ENCODE measurements at regions not wholly inside any gene's neighbourhood (a gene's known extent, or its start where the extent isn't known, plus 50 kb on each side); places are given as distances from the start of the nearest gene placed in this dataset.

DNA sequence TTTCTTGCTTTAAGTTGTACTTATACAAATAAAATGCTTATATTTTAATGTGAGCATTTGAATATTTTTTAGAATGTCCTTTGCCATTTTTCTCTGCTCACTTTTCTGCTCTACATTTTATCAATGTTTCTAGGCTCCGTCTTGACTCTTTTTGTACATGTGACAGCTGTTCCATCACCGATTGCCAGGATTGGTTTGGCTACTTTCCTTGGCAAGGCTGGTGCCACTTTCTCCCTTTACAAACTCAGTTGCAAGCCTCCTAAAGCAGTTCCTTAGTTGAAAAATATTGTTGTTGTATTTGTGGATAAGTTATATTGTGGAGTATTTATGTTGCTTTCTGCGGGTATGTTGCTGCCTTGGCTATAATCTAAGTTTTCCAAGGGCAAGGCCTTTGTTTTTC is 63.4 kb downstream of the DACT1 start:
- no peak for DNase-seq (ENCODE audit: low read depth in 1 of 2, low spot score in 2 of 2)
- ChIA-PET CTCF (ENCODE audit: partially characterized antibody) (interaction anchor here (0.6 kb wide), 1 partner anchor 501 kb away, joined by 3 read pairs; no protein-coding TSS in a partner anchor), POLR2A (ENCODE audit: partially characterized antibody) (no interaction called here)
- Histone ChIP-seq H3K23ac (ENCODE audit: insufficient read length) (no peak overlapping the region), H4K8ac (ENCODE audit: extremely low read depth, insufficient read depth, low read length) (no peak overlapping the region), H2BK5ac (ENCODE audit: low read depth, low read length) (no peak overlapping the region), H3K4me1 (replicated peaks in 1 of 4; ENCODE audit: control insufficient read depth in 3 of 4, insufficient read depth in 4 of 4, low read length in 3 of 4) (no peaks in the 10 kb centered on the region), H4K5ac (ENCODE audit: insufficient read length, low read depth, low read length) (no peak overlapping the region), H4K91ac (replicated peaks; ENCODE audit: insufficient read length, low read length) (no peak overlapping the region), H3K4me2 (ENCODE audit: insufficient read depth in 1 of 2, low read depth in 2 of 2, low read length in 2 of 2) (no peak overlapping the region), H3K36me3 (ENCODE audit: control insufficient read depth in 2 of 4, insufficient read depth in 4 of 4, low read length in 3 of 4) (no peaks in the 10 kb centered on the region), H2BK12ac (ENCODE audit: low read depth, low read length) (no peak overlapping the region), H3K14ac (ENCODE audit: insufficient read length) (no peak overlapping the region), H2BK20ac (ENCODE audit: low read length) (no peak overlapping the region), H2BK120ac (replicated peaks; ENCODE audit: low read depth, low read length) (no peak overlapping the region), H3K4ac (replicated peaks; ENCODE audit: insufficient read length, low read depth, low read length) (no peak overlapping the region), H3K18ac (ENCODE audit: extremely low read depth, low read length) (no peak overlapping the region), H3K79me1 (ENCODE audit: low read depth, low read length) (no peaks in the 10 kb centered on the region), H3K27ac (ENCODE audit: low read depth, low read length) (no peak overlapping the region), H3K56ac (replicated peaks; ENCODE audit: insufficient read length, low read depth, low read length) (no peak overlapping the region), H3K9ac (replicated peaks in 1 of 4; ENCODE audit: extremely low read depth in 1 of 4, low read depth in 3 of 4, low read length in 3 of 4) (no peak overlapping the region), H3K23me2 (ENCODE audit: low read depth, low read length) (no peaks in the 10 kb centered on the region), H3K9me3 (ENCODE audit: insufficient read depth in 2 of 2, low read depth in 1 of 2, low read length in 1 of 2) (no peaks in the 10 kb centered on the region), H2AFZ (ENCODE audit: low read length) (no peak overlapping the region), H2BK15ac (ENCODE audit: low read length) (no peak overlapping the region), H3K79me2 (ENCODE audit: control insufficient read depth in 1 of 2, insufficient read depth in 2 of 2, low read length in 2 of 2) (no peaks in the 10 kb centered on the region), H3K4me3 (ENCODE audit: extremely low read depth in 1 of 4, insufficient read depth in 2 of 4, low read depth in 3 of 4, low read length in 4 of 4) (no peak overlapping the region), H2AK5ac (ENCODE audit: low read depth, low read length) (no peak overlapping the region), H4K20me1 (replicated peaks in 1 of 2; ENCODE audit: control insufficient read depth in 1 of 2, insufficient read depth in 2 of 2, low read length in 2 of 2) (no peaks in the 10 kb centered on the region), H3K27me3 (replicated peaks in 1 of 4; ENCODE audit: control insufficient read depth in 3 of 4, extremely low read depth in 1 of 4, insufficient read depth in 3 of 4, low read length in 3 of 4) (no peaks in the 10 kb centered on the region)
- FAIRE-seq: no peak
- 92% methylated on average over 3 of the region's 3 CpGs; no CpG with 5 or more reads in 1 of the 2 experiments for WGBS, 2 experiments (ENCODE audit: extremely low coverage in 1 of 2, insufficient coverage in 1 of 2, insufficient read length in 1 of 2, insufficient replicate concordance in 2 of 2, low coverage in 1 of 2, low lambda C conversion rate in 2 of 2, missing lambda C conversion rate in 1 of 2)
- TF ChIP-seq, protein P1, sequence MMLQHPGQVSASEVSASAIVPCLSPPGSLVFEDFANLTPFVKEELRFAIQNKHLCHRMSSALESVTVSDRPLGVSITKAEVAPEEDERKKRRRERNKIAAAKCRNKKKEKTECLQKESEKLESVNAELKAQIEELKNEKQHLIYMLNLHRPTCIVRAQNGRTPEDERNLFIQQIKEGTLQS (IDR thresholded peaks at IDR 0.05; ENCODE audit: insufficient read depth, low read depth, low read length): no peak
- TF ChIP-seq CTBP2 (IDR thresholded peaks at IDR 0.05; ENCODE audit: borderline replicate concordance, insufficient read depth, insufficient read length, low read length) (no peak), POLR2AphosphoS5 (IDR thresholded peaks at IDR 0.05; ENCODE audit: low read depth, low read length) (no peak), CHD1 (IDR thresholded peaks at IDR 0.05; ENCODE audit: low read depth, low read length) (no peak), SUZ12 (IDR thresholded peaks at IDR 0.05; ENCODE audit: low read length) (no peak), BCL11A (IDR thresholded peaks at IDR 0.05; ENCODE audit: low read depth in 2 of 2, low read length in 2 of 2) (no peak), RBBP5 (IDR thresholded peaks at IDR 0.05; ENCODE audit: borderline replicate concordance, low read depth, low read length) (no peak), JUN (IDR thresholded peaks at IDR 0.05; ENCODE audit: low read depth, low read length) (no peak), YY1 (IDR thresholded peaks at IDR 0.05; ENCODE audit: low read depth, low read length) (no peak), ZNF274 (IDR thresholded peaks at IDR 0.05; ENCODE audit: borderline replicate concordance, extremely low read depth, low read length) (no peak)
- TF ChIP-seq, protein P2, sequence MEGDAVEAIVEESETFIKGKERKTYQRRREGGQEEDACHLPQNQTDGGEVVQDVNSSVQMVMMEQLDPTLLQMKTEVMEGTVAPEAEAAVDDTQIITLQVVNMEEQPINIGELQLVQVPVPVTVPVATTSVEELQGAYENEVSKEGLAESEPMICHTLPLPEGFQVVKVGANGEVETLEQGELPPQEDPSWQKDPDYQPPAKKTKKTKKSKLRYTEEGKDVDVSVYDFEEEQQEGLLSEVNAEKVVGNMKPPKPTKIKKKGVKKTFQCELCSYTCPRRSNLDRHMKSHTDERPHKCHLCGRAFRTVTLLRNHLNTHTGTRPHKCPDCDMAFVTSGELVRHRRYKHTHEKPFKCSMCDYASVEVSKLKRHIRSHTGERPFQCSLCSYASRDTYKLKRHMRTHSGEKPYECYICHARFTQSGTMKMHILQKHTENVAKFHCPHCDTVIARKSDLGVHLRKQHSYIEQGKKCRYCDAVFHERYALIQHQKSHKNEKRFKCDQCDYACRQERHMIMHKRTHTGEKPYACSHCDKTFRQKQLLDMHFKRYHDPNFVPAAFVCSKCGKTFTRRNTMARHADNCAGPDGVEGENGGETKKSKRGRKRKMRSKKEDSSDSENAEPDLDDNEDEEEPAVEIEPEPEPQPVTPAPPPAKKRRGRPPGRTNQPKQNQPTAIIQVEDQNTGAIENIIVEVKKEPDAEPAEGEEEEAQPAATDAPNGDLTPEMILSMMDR (IDR thresholded peaks at IDR 0.05; ENCODE audit: control extremely low read depth in 1 of 3, insufficient read depth in 1 of 3, low read depth in 1 of 3, low read length in 3 of 3): no peak
